ENCODE measurements at regions not wholly inside any gene's neighbourhood (a gene's known extent, or its start where the extent isn't known, plus 50 kb on each side); places are given as distances from the start of the nearest gene placed in this dataset.
"Not testable (repeated sequence)": the region's sequence is repeated elsewhere in the genome, so short reads cannot be mapped to it uniquely, and the experiment has no call there.

DNA sequence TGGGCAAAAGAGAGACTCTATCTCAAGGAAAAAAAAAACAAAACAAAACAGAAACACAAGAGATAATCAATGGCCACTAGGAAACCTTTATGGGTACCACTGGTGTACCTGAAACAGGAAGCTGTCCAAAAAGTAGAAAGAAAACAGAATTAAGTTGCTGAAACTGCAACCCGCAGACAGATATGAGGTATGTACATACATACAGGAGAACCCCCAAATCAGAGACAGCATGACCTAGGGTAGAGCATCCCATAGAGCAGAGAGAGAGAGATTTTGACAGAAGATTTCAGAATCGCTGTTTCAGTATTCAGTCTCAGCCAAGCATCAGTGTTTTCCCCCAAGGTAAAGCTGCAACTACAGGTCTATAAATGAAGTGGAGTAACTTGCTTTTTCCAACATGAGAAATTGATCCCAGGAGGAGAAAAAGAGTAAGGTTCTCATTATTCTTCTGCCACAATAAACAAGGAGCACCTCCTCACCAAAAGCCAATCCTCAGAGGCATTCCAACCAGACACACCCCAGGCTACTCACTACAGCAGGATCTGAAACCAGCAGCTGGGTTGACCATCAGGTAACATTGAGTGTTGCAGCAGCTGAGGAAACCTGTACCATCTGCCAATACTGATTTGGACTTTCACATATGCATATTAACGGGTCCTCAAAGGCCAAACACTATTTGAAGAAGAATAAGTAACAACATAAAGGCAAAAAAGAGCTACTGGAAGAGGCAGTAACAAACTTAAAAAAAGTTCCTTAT, 630.0 kb downstream of the TAF11L14 start:
- no peak for DNase-seq

DNA sequence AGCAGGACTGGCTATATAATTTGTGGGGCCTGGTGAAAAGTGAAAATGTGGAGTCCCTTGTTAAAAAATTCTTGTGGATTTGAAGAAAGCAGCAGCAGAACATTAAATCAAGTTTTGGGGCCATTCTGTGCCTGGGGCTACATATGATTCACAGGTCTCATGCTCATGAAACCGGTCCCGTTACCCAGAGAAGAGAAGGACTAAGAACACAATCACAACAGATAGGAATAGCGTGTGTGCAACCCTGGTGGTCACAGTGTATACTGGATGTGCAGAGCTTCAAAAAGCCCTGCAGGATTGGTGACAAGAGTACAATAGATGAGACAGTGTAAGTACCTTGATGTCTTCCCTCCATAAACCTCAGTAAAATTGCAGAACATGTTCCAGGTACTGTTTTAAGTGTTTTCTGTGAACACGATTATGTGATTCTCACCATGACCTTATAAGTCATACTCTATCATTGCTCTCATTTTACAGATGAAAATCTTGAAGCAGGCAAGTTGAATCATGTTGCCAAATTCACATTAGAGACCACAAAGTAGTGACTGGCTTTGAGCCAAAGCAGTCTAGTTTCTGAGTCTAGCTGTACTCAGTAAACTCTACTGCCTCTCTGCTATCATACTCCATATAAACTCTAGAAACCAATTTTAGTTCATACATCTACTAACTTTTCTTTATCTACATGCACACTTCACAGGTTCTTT, 636.5 kb downstream of the TAF11L14 start:
- no peak for DNase-seq

DNA sequence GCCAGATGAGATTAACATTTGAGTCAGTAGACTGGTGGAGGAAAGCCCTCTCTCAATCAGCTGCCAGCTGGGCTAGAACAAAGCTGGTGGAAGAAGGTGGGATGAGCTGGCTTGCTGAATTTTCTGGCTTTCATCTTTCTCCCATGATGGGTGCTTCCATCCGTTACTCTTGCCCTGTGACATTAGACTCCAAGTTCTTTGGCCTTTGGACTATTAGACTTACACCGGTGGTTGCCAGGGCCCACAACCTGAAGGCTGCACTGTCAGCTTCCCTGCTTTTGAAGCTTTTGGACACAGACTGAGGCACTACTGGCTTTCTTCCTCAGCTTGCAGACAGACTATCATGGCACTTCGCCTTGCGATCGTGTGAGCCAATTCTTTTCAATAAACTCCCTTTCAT, 642.7 kb downstream of the TAF11L14 start:
- no peak for DNase-seq

DNA sequence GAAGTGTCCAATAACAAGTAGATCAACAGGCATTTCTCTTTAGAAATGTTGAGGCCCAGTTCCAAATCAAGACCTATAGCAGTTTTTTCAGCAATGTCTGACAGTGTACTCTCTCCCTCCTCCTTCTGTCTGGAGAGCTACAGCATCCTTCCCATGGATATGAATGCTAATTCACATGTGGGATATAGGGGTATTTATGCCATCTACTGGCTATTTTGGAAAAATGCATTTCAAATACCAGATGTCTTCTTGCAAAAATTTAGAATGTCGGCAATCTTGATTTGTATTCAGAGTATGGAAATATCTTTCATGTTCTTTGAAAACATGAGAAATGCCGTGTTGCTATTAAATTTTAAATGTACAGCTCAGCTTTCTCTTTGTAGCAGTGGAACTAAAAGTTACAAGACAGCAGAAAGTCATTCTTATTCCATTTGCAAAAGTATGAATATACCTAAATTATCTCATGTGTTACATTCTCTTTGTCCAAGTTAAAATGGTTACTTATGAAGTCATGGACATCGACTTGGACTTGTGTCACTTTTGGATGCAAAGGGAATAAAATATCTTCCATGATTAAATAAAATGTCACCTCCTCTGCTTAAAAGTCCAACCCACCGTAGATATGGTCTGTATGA, 647.8 kb downstream of the TAF11L14 start:
- DNase-seq: peak; percentile 68 to 73

DNA sequence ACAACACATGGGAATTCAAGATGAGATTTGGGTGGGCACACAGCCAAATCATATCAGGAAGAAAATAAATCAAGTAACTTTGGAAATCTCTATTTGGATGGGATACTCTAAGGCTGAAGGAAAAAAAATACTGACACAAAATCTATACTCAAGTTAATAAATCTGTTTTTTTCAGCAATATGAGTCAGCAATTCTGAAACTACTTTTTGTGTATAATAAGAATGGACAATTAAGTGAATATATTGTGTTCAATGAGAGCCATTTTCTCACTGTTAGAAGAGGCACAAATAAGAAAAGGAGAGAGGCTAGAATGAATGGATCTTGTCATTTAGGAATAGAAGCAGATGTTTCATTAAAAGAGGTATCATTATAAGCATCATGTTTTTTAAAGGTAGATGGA, 651.0 kb downstream of the TAF11L14 start:
- DNase-seq: no peak

DNA sequence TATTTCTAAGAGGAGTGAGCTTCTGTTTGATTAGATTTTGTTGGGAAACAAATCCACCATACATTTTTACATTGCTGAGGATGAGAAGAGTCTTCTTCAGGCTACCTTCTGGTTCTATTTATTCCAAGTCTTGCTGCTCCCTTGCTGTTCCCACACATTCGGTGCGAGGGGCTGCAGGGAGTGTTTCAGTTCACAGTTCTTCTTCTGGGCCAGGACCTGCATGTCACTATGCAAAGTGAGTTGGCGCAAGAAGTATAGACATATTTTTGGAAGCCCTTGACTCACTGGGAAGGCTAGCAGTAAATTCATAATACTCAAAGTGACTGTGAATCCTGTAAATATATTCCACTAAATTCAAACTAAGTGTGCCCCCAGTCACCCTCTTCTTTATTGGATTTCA, 657.9 kb downstream of the TAF11L14 start:
- DNase-seq: no peak

DNA sequence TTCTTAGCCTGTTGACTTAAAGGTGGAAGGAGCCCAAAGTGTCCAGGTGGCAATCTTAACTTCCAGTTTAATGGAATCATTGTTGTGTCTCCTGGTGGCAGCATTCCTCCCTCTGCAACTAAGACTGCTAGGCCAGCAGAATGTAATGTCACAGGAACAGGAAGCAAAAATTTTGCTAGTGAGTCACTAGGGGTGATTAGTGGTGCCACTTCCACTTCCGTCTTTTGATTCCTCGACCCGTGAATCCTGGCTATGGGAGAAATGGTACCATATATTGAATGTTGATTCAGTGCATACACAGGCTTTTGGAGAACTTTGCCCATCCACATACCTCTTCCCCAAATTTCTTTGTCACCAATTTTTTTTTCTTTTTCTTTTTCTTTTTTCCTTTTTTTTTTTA, 661.4 kb downstream of the TAF11L14 start:
- DNase-seq: not testable (repeated sequence)

DNA sequence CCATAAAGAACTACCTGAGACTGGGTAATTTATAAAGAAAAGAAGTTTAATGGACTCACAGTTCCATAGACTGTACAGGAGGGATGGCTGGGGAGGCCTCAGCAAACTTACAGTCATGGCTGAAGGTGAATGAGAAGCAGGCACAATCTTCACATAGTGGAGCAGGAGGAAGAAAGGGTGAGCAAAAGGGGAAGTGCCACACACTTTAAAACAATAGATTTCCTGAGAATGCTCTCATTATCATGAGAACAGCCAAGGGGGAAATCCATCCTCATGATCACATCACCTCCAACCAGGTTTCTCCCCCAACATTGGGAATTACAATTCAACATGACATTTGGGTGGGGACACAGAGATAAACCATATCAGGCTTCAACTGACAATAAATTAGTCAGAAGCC, 664.9 kb downstream of the TAF11L14 start:
- no peak for DNase-seq

DNA sequence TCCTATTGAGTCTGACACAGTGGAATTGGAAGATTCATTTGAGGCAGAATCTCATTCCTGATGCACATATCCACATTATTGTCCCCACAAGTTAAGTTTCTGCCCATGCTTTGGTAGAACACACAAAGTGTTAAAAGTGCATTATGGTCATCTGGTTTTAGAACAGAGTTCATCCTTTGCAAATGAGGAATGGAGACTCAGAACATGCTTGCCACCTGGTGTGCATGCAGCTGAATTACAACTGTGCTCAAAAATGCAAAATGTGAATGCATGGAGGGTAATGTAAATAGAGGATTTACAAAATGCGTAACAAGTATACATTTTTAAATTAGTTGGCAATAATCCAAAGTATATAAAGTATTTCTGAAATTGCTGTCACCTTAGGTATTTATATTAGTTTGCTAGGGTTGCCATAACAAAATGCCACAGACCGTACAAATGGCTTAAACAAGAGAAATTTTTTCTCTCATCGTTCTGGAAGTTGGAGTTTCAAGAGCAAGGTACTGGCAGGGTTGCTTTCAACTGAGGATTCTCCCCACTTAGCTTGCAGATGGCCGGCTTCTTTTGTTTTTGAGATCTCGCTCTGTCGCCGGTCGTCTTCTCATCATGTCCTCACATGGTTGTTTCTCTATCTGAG, 671.1 kb downstream of the TAF11L14 start:
- DNase-seq: peak; percentile 46 to 72

DNA sequence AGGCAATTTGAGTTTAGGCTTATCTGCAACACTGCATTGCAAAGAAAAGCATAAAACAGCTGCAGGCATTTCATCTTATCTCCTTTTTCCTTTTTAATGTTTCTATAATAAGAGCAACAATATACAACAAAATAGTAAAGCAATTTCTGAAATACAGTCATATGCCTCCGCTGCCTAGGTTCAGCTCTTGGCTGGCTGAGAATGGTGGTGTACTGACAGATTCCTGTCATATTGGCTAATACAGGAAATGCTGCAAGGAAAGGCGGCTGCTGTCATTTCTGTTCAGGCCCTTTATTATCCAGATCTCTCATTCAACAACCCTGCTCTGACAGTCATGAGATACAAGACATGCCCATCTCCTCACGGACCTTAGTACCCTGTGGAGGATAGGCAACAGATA, 677.0 kb downstream of the TAF11L14 start:
- DNase-seq: no peak

DNA sequence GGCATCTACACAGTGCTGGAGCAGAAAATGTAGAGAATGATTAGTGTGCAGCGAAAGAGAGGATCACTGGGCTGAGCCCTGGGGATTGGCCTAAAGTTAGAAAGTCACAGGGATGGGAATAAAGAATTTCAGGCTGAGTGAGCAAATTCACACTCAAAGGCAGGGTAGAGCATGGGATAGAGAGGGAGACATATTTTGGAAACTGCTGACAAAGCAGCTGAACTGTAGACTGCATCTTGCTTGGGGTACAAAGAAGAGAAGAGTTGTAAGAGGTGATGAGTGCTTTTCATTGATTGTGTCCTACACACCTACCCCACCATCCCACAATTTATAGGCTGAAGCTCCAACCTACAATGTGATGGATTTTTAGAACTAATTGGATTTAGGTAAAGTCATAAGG, 677.8 kb downstream of the TAF11L14 start:
- no peak for DNase-seq

DNA sequence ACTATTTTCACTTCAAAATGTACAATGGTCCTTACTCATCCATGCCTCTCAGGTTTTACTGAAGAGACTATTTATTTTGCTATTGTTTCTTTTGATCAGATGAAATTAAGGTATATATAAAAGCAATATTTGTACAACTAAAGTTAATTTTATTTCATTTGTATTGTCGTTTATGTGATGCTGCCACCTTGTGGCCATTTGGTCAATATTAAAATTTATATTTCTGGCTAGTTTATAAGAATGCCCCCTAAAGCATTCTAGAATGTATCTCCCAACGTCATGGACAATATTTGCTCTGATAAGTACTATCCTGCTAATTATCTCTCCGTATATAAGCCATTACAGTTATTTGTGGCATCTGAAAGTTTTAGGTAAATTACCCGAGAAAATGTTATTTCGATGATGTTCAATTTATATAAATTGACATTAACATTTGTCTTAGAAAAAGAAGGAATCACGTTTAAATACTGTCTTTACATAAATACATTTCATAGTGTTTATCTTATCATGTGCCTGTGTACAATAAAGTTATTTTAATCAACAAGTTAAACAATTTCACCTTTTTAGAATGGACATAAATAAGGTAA, 680.0 kb downstream of the TAF11L14 start:
- DNase-seq: peak in 1 of 2 experiments; percentile 54

DNA sequence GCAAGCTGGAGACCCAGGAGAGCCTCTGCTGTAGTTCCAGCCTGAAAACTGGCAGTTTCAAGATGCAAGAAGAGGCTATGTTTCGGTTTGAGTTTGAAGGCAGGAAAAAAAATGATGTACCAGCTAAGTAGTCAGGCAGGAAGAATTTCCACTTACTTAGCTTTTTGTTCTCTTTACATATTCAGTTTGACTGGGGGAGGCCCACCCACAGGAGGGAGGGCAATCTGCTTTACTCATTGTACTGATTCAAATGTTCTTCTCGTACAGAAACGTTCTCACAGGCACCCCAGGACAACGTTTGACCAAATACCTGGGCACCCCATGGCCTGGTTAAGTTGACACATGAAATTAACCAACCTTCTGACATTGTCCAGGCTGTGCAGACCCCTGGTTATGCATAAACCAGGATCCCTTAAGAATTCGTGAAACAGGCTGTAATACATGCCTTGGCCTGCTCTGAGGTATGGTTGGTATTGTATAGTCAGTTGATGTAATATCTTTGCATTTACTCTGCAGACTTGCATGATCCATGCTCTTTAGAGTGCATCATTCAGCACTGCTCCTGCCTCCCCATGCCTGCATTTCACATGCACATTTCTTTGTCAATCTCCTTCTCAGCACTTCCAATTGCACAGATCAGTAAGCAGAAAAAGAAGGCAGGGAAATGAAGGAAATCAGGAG, 687.1 kb downstream of the TAF11L14 start:
- DNase-seq: no peak

DNA sequence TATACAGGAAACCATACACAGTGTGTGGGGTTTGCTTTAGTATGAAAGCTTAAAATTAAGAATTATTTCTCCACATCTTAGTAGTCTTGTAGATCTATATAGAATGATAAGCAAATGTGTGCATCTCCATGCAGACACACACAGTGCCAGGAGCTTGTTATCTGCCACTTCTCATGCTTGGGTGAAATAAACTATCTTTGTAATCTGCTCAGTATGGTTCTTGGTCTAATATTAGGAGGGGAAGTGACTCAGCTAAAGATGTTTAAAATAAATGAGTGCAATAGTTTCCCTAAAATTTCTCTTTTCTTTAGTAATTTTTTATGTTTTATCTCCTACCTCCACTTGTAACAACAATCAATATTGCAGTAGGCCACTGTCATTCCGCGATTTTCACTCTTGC, 689.6 kb downstream of the TAF11L14 start:
- no peak for DNase-seq

DNA sequence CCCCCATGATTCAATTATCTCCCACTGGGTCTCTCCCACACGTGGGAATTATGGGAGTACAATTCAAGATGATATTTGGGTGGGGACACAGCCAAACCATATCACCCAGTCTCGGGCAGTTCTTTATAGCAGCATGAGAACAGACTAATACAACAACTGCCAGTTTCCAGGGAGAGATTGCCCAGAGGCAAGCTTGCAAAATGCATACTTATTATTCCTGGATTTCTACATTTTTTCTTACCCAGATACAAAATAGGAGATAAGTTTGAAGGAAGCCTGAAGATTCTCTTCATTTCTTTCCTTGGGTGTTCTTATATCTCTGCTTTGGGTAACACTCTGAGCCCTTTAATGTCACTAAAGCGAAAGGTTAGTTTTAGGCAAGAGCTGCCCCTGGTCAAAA, 691.2 kb downstream of the TAF11L14 start:
- DNase-seq: no peak

DNA sequence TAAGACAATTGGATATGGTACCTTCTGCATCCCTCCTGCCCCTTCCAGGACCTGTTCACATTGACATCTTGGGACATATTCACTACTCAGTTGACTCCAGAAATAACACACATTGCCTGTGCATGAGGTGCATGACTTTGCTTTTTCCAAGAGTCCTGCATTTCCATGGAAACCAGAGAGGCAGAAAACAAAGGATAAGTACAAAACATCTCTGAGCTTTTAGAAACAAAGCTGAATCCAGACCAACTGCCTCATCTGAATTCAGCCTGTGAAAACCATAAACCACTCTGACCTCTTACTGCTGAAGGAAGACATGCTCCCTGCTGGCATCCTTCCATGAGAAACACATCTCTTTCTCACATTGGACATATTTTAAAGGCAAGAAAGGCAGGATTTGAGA, 695.1 kb downstream of the TAF11L14 start:
- no peak for DNase-seq

DNA sequence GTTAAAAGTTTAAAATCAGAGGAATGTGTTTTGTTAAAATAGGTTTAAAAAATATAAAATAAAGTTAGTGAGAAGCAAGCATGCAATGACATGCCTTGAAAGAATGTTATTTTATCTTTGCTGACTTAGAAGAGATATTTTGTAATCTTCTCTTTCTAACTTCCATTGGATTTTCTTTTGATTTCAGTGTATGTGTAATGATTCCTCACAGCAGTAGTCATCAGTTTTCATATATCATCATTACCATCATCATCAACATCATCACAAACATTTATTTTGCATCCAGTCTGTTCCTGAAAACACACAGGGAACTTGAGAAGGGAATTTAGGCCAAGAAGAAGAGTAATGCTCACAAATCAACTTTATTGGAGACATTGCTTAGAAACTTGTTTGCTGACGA, 699.6 kb downstream of the TAF11L14 start:
- no peak for DNase-seq

DNA sequence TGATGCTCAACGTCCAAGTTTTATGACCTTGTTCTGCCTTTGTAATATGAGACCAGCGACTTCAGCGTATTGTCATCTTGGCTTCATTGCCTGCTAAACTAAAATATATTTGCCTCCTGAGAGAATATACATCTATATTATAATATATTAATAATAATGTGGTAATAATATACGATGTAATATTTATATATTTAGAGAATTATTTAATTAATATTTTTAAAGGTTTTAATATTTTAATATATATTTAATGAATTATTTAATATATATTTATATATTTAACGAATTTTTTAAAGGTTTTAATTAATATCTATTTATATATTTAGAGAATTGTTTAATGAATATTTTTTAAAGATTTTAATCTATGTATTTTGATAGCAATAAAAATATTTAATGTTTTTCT, 700.7 kb downstream of the TAF11L14 start:
- no peak for DNase-seq

DNA sequence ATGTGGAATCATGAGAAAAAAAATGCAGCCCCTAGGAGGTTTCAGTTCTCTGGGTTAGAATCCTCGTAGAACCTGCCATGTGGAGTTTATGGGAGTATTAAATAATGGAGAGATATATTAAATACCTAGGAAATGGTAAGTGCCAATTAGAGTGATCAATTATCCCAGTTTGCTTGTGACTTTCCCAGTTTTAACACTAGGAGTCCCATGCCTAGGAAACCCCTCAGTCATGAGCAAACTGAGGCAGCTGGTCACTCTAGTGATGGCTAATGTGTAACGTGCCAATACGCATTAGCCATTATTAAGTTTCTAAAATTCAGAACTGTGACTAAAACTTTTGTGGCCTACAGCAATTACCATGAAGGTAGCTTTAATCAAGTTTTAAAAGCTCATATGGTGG, 720.6 kb downstream of the TAF11L14 start:
- no peak for DNase-seq

DNA sequence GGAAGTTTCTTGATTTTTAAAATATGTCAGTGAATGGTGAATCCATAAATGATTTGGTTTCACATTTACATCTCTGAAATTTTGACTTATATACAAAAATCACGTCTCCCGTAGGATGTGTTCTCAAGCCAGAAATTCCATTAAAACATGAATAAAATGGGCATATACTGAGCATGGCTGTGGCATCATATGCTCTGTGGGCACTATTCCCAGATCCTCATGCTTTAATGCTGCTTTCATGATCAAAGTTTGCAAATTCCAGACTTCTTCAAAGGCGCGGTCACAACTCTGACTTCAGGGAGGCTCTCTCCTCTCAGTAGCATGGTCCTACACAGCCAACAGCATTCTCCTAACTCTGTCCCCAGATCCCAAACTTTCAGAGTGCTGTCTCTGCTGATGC, 723.2 kb downstream of the TAF11L14 start:
- no peak for DNase-seq

DNA sequence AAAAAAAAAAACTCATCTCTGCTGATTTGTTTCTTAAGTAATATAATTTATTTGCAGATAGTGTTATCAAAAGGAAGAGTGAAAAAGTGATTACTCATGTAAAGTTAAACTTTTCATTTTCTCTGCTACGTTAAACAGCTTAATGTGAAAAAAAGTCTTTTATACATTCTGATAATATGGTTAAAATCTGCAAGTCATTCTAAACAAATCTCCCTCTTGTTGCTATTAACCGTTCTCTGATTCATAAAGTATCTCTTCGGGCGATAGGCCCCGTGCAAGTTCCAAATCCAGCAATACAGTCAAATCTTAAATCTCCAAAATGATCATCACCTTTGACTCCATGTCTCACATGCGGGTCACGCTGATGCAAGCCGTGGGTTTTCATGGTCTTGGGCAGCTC, 732.0 kb downstream of the TAF11L14 start:
- DNase-seq: no peak

DNA sequence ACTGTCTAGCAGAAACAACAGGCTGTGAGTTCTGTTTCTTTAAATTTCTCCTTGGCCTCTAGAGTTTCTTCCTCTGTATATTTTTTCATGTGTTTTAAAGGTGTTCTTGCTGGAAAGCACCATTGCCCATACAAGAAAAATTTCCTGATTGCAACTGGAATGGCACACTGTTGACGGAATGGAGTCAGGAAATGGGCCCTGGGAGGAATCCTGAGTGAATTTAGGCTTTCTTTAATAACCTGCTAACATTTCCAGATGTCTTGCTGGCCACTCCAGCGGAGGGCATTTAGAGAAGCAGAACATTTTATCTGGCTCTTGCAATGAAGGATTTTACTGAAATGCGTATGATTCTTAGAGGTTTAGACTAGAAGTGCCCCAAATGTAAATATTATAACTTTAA, 736.3 kb downstream of the TAF11L14 start:
- DNase-seq: no peak

DNA sequence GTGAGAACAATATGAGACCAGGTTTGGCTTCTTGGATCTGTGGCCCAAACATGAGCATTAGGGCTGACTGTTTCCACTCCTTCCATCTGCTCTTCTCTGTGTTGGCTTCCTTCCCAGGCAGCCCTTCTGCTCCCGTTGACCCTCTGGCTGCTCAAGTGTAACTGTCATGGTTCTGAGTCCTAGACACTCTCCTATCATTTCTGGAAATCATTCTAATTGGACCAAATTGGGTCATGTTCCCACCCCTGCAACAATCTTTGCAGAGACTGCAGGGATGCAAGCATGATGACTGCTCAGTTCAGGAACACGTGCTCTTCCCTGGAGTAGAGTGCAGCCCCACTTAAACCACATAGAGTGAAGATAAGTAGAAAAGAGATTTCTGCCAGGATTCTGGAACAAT, 741.4 kb downstream of the TAF11L14 start:
- DNase-seq: peak; percentile 25 to 33
